Osteoblast (primary cell): ENCODE measurements at regions not wholly inside any gene's neighbourhood (a gene's known extent, or its start where the extent isn't known, plus 50 kb on each side); places are given as distances from the start of the nearest gene placed in this dataset.

Source experiments
- DNase-seq: peaks from one replicate; pipeline ENCODE4 v3.0.0; 2011; ENCODE audit warnings: low spot score, mixed read lengths; ENCODE audit not compliant: insufficient read length; ENCODE audit errors: missing footprints
- H2AFZ ChIP-seq: 2 replicates; pipeline ENCODE4 v1.6.0; 2011; ENCODE audit warnings: mild to moderate bottlenecking, low read length
- H3K27ac ChIP-seq: 2 replicates; pipeline ENCODE4 v1.5.1; 2011; ENCODE audit warnings: mild to moderate bottlenecking, low read depth, low read length, moderate library complexity
- H3K27me3 ChIP-seq: 2 replicates; pipeline ENCODE4 v1.6.0; 2012; ENCODE audit warnings: mild to moderate bottlenecking, control low read depth, inconsistent platforms, low read length, moderate library complexity; ENCODE audit not compliant: insufficient read depth
- H3K36me3 ChIP-seq: 2 replicates; pipeline ENCODE4 v1.5.1; 2011; ENCODE audit warnings: mild to moderate bottlenecking, low read length, control low read depth, moderate library complexity; ENCODE audit not compliant: insufficient read depth
- H3K4me1 ChIP-seq: 2 replicates; pipeline ENCODE4 v1.5.1; 2011; ENCODE audit warnings: mild to moderate bottlenecking, low read length, control low read depth, moderate library complexity; ENCODE audit not compliant: insufficient read depth
- H3K4me2 ChIP-seq: 2 replicates; pipeline ENCODE4 v1.6.0; 2011; ENCODE audit warnings: mild to moderate bottlenecking, low read length; ENCODE audit not compliant: insufficient read depth
- H3K4me3 ChIP-seq: fragments of 200-600 bp; sonication (generic); 3 replicates; pipeline ENCODE4 v1.5.1; 2012; ENCODE audit warnings: mild to moderate bottlenecking, low read length, inconsistent platforms; ENCODE audit not compliant: insufficient read depth
- H3K79me2 ChIP-seq: 2 replicates; pipeline ENCODE4 v1.6.0; 2012; ENCODE audit warnings: mild to moderate bottlenecking, low read length, control low read depth, inconsistent platforms; ENCODE audit not compliant: insufficient read depth
- H3K9me3 ChIP-seq: 2 replicates; pipeline ENCODE4 v1.5.1; 2011; ENCODE audit warnings: low read depth, low read length, control low read depth
- H4K20me1 ChIP-seq: 2 replicates; pipeline ENCODE4 v1.6.0; 2012; ENCODE audit warnings: mild to moderate bottlenecking, low read length, control low read depth; ENCODE audit not compliant: insufficient read depth
- TF ChIP-seq, protein P1 (sequence below): IDR thresholded peaks from 2 replicates; pipeline ENCODE4 v1.5.1; 2011; ENCODE audit warnings: mild to moderate bottlenecking, low read depth, low read length, moderate library complexity; ENCODE audit errors: extremely low read depth

DNA sequence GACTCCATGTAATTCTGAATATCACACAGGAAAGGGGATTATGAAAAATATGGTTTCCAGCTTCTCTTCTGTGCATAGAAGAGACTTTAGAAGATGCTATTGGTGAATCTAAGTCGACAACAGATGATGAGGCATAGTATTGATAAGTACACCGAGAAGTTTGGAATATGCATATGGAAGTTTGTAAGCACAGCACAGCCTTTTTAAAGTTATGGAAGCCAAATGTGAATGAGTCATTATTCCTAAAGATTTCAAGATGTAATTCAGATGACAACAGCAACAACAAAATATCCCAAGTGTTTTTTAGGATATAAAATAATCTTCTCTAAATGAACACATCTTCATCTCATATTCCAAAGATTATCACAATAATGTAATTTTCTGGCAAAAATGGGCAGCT lies 1723.3 kb downstream of the EFNA5 start:
- no peak for DNase-seq
- TF ChIP-seq, protein P1, sequence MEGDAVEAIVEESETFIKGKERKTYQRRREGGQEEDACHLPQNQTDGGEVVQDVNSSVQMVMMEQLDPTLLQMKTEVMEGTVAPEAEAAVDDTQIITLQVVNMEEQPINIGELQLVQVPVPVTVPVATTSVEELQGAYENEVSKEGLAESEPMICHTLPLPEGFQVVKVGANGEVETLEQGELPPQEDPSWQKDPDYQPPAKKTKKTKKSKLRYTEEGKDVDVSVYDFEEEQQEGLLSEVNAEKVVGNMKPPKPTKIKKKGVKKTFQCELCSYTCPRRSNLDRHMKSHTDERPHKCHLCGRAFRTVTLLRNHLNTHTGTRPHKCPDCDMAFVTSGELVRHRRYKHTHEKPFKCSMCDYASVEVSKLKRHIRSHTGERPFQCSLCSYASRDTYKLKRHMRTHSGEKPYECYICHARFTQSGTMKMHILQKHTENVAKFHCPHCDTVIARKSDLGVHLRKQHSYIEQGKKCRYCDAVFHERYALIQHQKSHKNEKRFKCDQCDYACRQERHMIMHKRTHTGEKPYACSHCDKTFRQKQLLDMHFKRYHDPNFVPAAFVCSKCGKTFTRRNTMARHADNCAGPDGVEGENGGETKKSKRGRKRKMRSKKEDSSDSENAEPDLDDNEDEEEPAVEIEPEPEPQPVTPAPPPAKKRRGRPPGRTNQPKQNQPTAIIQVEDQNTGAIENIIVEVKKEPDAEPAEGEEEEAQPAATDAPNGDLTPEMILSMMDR, result no peak
- Histone ChIP-seq H2AFZ (no peak overlapping the region), H4K20me1 (no peaks in the 10 kb centered on the region), H3K4me1 (no peaks in the 10 kb centered on the region), H3K4me3 (no peak overlapping the region), H3K9me3 (no peaks in the 10 kb centered on the region), H3K79me2 (no peaks in the 10 kb centered on the region), H3K27me3 (no peaks in the 10 kb centered on the region), H3K4me2 (no peak overlapping the region), H3K36me3 (no peaks in the 10 kb centered on the region), H3K27ac (no peak overlapping the region)

DNA sequence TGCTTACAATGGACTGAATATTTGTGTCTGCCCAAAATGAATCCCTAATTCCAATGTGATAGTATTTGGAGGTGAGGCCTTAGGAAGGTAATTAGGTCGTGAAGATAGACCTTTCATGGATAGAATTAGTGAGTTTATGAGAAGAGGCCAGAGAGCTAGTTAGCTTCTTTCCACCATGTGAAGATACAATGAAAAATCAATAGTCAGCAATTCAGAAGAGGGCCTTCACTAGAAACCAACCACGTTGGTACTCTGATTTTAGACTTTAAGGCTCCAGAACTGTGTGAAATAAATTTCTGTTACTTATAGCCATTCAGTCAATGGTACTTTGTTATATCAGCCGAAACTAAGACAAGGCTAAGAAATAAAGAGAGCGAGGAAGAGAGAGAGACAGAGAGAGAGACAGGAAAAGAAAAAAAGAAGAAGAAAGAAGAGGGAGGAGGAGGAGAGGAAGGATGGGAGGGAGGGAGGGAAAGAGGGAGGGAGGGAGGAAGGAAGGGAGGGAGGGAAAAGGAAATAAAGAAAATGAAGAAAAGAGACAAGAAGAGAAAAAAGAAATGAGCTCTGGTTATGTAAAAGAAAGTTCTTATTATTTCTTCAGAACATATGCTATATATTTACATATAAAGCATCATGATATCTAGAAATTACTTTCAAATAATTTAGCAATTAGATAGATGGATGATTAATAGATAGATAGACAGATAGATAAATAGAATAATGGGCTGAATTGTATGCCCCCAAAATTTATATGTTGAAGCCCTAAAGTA lies 1725.3 kb downstream of the EFNA5 start:
- no peaks in the 10 kb centered on the region for H3K9me3 ChIP-seq
- no peak overlapping the region for H3K4me2 ChIP-seq
- no peaks in the 10 kb centered on the region for H3K36me3 ChIP-seq
- H2AFZ ChIP-seq, result no peak overlapping the region
- H4K20me1 ChIP-seq, result no peaks in the 10 kb centered on the region
- no peaks in the 10 kb centered on the region for H3K4me1 ChIP-seq
- H3K79me2 ChIP-seq, result no peaks in the 10 kb centered on the region
- no peak for DNase-seq
- TF ChIP-seq, protein P1, result no peak
- no peak overlapping the region for H3K27ac ChIP-seq
- no peaks in the 10 kb centered on the region for H3K27me3 ChIP-seq
- no peak overlapping the region for H3K4me3 ChIP-seq

DNA sequence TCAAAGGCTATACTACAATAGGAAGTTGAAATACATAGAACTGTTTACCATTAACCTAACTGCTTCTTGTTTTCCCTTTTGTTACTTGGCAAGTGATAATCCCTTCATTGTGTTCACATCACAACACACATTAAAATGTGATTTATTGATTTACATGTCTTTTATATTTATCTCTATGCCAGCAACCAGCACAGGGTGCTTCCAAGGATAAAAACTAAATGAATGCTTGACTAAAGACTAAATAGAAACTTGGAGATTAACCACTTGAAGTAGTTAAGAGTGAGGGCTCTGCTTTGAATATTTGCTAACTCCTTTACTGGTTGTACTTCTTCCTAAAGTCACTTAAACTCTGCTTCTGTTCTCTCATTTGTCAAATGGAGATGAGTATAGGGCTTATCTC lies 1730.6 kb downstream of the EFNA5 start:
- TF ChIP-seq, protein P1, result no peak

DNA sequence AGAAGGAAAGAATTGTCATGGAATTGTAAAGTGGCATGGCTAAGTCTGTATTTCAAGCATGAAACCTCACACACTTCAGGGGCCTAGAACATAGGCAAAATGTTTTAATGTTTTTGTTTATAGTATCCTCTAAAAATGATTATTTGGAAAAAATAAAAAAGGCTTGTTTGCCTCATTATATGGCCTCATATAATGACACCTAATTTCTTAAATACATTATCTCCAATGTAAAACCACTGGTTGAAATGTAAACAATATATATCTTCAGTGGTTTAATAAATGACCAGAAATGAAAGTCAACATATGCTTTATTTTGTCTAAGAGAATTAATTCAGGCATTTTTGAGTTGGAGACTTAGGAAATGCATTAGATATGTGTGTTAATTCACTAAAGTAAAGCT lies 1736.6 kb downstream of the EFNA5 start:
- no peak overlapping the region for H2AFZ ChIP-seq
- H3K36me3 ChIP-seq, result no peaks in the 10 kb centered on the region
- TF ChIP-seq, protein P1, result no peak
- H3K27ac ChIP-seq, result no peak overlapping the region
- H3K9me3 ChIP-seq, result no peaks in the 10 kb centered on the region
- no peaks in the 10 kb centered on the region for H3K79me2 ChIP-seq
- no peak for DNase-seq
- H4K20me1 ChIP-seq, result no peaks in the 10 kb centered on the region
- no peaks in the 10 kb centered on the region for H3K27me3 ChIP-seq
- no peak overlapping the region for H3K4me3 ChIP-seq
- H3K4me1 ChIP-seq, result peaks cover 9% of the 10 kb centered on the region
- H3K4me2 ChIP-seq, result no peak overlapping the region

More for the DNA sequence above, 1730.6 kb downstream of the EFNA5 start:
- no peak overlapping the region for H3K4me2 ChIP-seq
- DNase-seq, result no peak
- no peaks in the 10 kb centered on the region for H3K27me3 ChIP-seq
- no peaks in the 10 kb centered on the region for H3K9me3 ChIP-seq
- no peaks in the 10 kb centered on the region for H3K36me3 ChIP-seq
- H2AFZ ChIP-seq, result no peak overlapping the region
- no peaks in the 10 kb centered on the region for H3K79me2 ChIP-seq
- no peaks in the 10 kb centered on the region for H4K20me1 ChIP-seq
- no peak overlapping the region for H3K27ac ChIP-seq
- H3K4me1 ChIP-seq, result no peaks in the 10 kb centered on the region
- no peak overlapping the region for H3K4me3 ChIP-seq
